ENCODE measurements at regions not wholly inside any gene's neighbourhood (a gene's known extent, or its start where the extent isn't known, plus 50 kb on each side); places are given as distances from the start of the nearest gene placed in this dataset.

- Histone ChIP-seq H2BK120ac (ENCODE audit: low read depth, low read length) (no peak overlapping the region), H3K27me3 (ENCODE audit: control insufficient read depth in 3 of 3, insufficient read depth in 3 of 3, low read depth in 1 of 3, low read length in 3 of 3) (peaks cover 0 to 2% (median 0%) of the 10 kb centered on the region in 3 experiments), H2BK12ac (ENCODE audit: low read length) (no peak overlapping the region), H3K18ac (ENCODE audit: low read length) (no peak overlapping the region), H3K36me3 (replicated peaks in 1 of 2; ENCODE audit: control insufficient read depth in 2 of 2, insufficient read depth in 2 of 2, low read length in 2 of 2) (no peaks in the 10 kb centered on the region), H3K23ac (ENCODE audit: low read depth, low read length, poor library complexity) (no peak overlapping the region), H4K91ac (ENCODE audit: low read depth, low read length, poor library complexity) (no peak overlapping the region), H3K79me1 (ENCODE audit: low read depth, low read length) (no peaks in the 10 kb centered on the region), H3K4me3 (ENCODE audit: low read length in 2 of 2) (no peak overlapping the region), H3K4ac (ENCODE audit: low read length) (no peak overlapping the region), H2AFZ (ENCODE audit: low read length) (no peak overlapping the region), H3K9ac (ENCODE audit: low read depth, low read length, poor library complexity) (no peak overlapping the region), H3K4me1 (ENCODE audit: control insufficient read depth in 2 of 2, insufficient read depth in 1 of 2, low read depth in 1 of 2, low read length in 2 of 2) (peaks cover 0 to 2% of the 10 kb centered on the region in 2 donors), H3K9me3 (replicated peaks in 1 of 2; ENCODE audit: control insufficient read depth in 2 of 2, insufficient read depth in 1 of 2, low read depth in 1 of 2, low read length in 2 of 2) (peaks cover 0 to 2% of the 10 kb centered on the region in 2 donors), H2BK5ac (ENCODE audit: low read length) (no peak overlapping the region), H3K27ac (replicated peaks; ENCODE audit: low read length) (no peak overlapping the region), H2BK15ac (ENCODE audit: low read length) (no peak overlapping the region), H4K8ac (ENCODE audit: low read depth, low read length) (no peak overlapping the region), H3K4me2 (ENCODE audit: insufficient read depth, low read length, poor library complexity, severe bottlenecking) (no peak overlapping the region), H3K14ac (ENCODE audit: low read length) (no peak overlapping the region), H2AK5ac (ENCODE audit: low read depth, low read length) (no peak overlapping the region)
- no CpG with 5 or more reads among the region's 4 CpGs for WGBS, 2 donors (ENCODE audit: extremely low coverage in 2 of 2, insufficient read length in 2 of 2, insufficient replicate concordance in 1 of 2)
- DNase-seq (ENCODE audit: low spot score) = no peak
Measured at GRCh38 chr2:237260686-237261085, 153.3 kb downstream of the COL6A3 start.

GRCh38 chr2:237261327-237261726 is 152.6 kb downstream of the COL6A3 start:
- Histone ChIP-seq H3K4me3 (ENCODE audit: low read length in 2 of 2) (no peak overlapping the region), H3K36me3 (replicated peaks in 1 of 2; ENCODE audit: control insufficient read depth in 2 of 2, insufficient read depth in 2 of 2, low read length in 2 of 2) (no peaks in the 10 kb centered on the region), H3K4me2 (ENCODE audit: insufficient read depth, low read length, poor library complexity, severe bottlenecking) (no peak overlapping the region), H3K27me3 (ENCODE audit: control insufficient read depth in 3 of 3, insufficient read depth in 3 of 3, low read depth in 1 of 3, low read length in 3 of 3) (peaks cover 0 to 2% (median 0%) of the 10 kb centered on the region in 3 experiments), H3K4ac (ENCODE audit: low read length) (no peak overlapping the region), H2BK12ac (ENCODE audit: low read length) (no peak overlapping the region), H2AFZ (ENCODE audit: low read length) (no peak overlapping the region), H3K18ac (ENCODE audit: low read length) (no peak overlapping the region), H2BK5ac (ENCODE audit: low read length) (no peak overlapping the region), H4K8ac (ENCODE audit: low read depth, low read length) (no peak overlapping the region), H4K91ac (ENCODE audit: low read depth, low read length, poor library complexity) (no peak overlapping the region), H3K23ac (ENCODE audit: low read depth, low read length, poor library complexity) (no peak overlapping the region), H3K9ac (ENCODE audit: low read depth, low read length, poor library complexity) (no peak overlapping the region), H2BK120ac (ENCODE audit: low read depth, low read length) (no peak overlapping the region), H2AK5ac (ENCODE audit: low read depth, low read length) (no peak overlapping the region), H3K9me3 (replicated peaks in 1 of 2; ENCODE audit: control insufficient read depth in 2 of 2, insufficient read depth in 1 of 2, low read depth in 1 of 2, low read length in 2 of 2) (no peaks in the 10 kb centered on the region), H3K27ac (replicated peaks; ENCODE audit: low read length) (no peak overlapping the region), H3K14ac (ENCODE audit: low read length) (no peak overlapping the region), H2BK15ac (ENCODE audit: low read length) (no peak overlapping the region), H3K79me1 (ENCODE audit: low read depth, low read length) (no peaks in the 10 kb centered on the region), H3K4me1 (ENCODE audit: control insufficient read depth in 2 of 2, insufficient read depth in 1 of 2, low read depth in 1 of 2, low read length in 2 of 2) (peaks cover 0 to 2% of the 10 kb centered on the region in 2 donors)
- WGBS, 2 donors (ENCODE audit: extremely low coverage in 2 of 2, insufficient read length in 2 of 2, insufficient replicate concordance in 1 of 2) = no CpG with 5 or more reads among the region's 3 CpGs
- DNase-seq (ENCODE audit: low spot score) = no peak

GRCh38 chr2:237262838-237263771 is 150.9 kb downstream of the COL6A3 start:
- Histone ChIP-seq H3K14ac (ENCODE audit: low read length) (no peak overlapping the region), H3K79me1 (ENCODE audit: low read depth, low read length) (no peaks in the 10 kb centered on the region), H3K27ac (replicated peaks; ENCODE audit: low read length) (no peak overlapping the region), H3K4ac (ENCODE audit: low read length) (no peak overlapping the region), H4K8ac (ENCODE audit: low read depth, low read length) (no peak overlapping the region), H3K9ac (ENCODE audit: low read depth, low read length, poor library complexity) (no peak overlapping the region), H2BK5ac (ENCODE audit: low read length) (no peak overlapping the region), H3K18ac (ENCODE audit: low read length) (no peak overlapping the region), H4K91ac (ENCODE audit: low read depth, low read length, poor library complexity) (no peak overlapping the region), H2BK120ac (ENCODE audit: low read depth, low read length) (no peak overlapping the region), H2AK5ac (ENCODE audit: low read depth, low read length) (no peak overlapping the region), H2BK15ac (ENCODE audit: low read length) (no peak overlapping the region), H3K27me3 (ENCODE audit: control insufficient read depth in 3 of 3, insufficient read depth in 3 of 3, low read depth in 1 of 3, low read length in 3 of 3) (peaks cover 0 to 2% (median 0%) of the 10 kb centered on the region in 3 experiments), H3K4me3 (ENCODE audit: low read length in 2 of 2) (no peak overlapping the region), H3K4me2 (ENCODE audit: insufficient read depth, low read length, poor library complexity, severe bottlenecking) (no peak overlapping the region), H3K36me3 (replicated peaks in 1 of 2; ENCODE audit: control insufficient read depth in 2 of 2, insufficient read depth in 2 of 2, low read length in 2 of 2) (no peaks in the 10 kb centered on the region), H3K4me1 (ENCODE audit: control insufficient read depth in 2 of 2, insufficient read depth in 1 of 2, low read depth in 1 of 2, low read length in 2 of 2) (peaks cover 0 to 2% of the 10 kb centered on the region in 2 donors), H3K9me3 (replicated peaks in 1 of 2; ENCODE audit: control insufficient read depth in 2 of 2, insufficient read depth in 1 of 2, low read depth in 1 of 2, low read length in 2 of 2) (no peaks in the 10 kb centered on the region), H2BK12ac (ENCODE audit: low read length) (no peak overlapping the region), H2AFZ (ENCODE audit: low read length) (no peak overlapping the region), H3K23ac (ENCODE audit: low read depth, low read length, poor library complexity) (no peak overlapping the region)
- DNase-seq (ENCODE audit: low spot score) = no peak
- no CpG with 5 or more reads among the region's 10 CpGs for WGBS, 2 donors (ENCODE audit: extremely low coverage in 2 of 2, insufficient read length in 2 of 2, insufficient replicate concordance in 1 of 2)

- no peaks in the 10 kb centered on the region for H3K79me1 ChIP-seq (ENCODE audit: low read depth, low read length)
- H3K27ac ChIP-seq (replicated peaks; ENCODE audit: low read length) = no peak overlapping the region
Measured at GRCh38 chr2:237264480-237265219, 149.3 kb downstream of the COL6A3 start.

More at GRCh38 chr2:237264480-237265219, 149.3 kb downstream of the COL6A3 start:
- no peak for DNase-seq (ENCODE audit: low spot score)
- H2BK120ac ChIP-seq (ENCODE audit: low read depth, low read length) = no peak overlapping the region
- H4K8ac ChIP-seq (ENCODE audit: low read depth, low read length) = no peak overlapping the region
- H3K4me3 ChIP-seq (ENCODE audit: low read length in 2 of 2) = no peak overlapping the region
- no peak overlapping the region for H3K4ac ChIP-seq (ENCODE audit: low read length)
- WGBS, 2 donors (ENCODE audit: extremely low coverage in 2 of 2, insufficient read length in 2 of 2, insufficient replicate concordance in 1 of 2) = no CpG with 5 or more reads among the region's 18 CpGs
- peaks cover 0 to 2% (median 0%) of the 10 kb centered on the region in 3 experiments for H3K27me3 ChIP-seq (ENCODE audit: control insufficient read depth in 3 of 3, insufficient read depth in 3 of 3, low read depth in 1 of 3, low read length in 3 of 3)
- no peak overlapping the region for H2BK5ac ChIP-seq (ENCODE audit: low read length)
- H3K9ac ChIP-seq (ENCODE audit: low read depth, low read length, poor library complexity) = no peak overlapping the region
- no peak overlapping the region for H2AK5ac ChIP-seq (ENCODE audit: low read depth, low read length)
- H2AFZ ChIP-seq (ENCODE audit: low read length) = no peak overlapping the region
- H3K4me2 ChIP-seq (ENCODE audit: insufficient read depth, low read length, poor library complexity, severe bottlenecking) = no peak overlapping the region
- no peak overlapping the region for H3K23ac ChIP-seq (ENCODE audit: low read depth, low read length, poor library complexity)
- H2BK12ac ChIP-seq (ENCODE audit: low read length) = no peak overlapping the region
- no peaks in the 10 kb centered on the region for H3K36me3 ChIP-seq (replicated peaks in 1 of 2; ENCODE audit: control insufficient read depth in 2 of 2, insufficient read depth in 2 of 2, low read length in 2 of 2)
- H3K4me1 ChIP-seq (ENCODE audit: control insufficient read depth in 2 of 2, insufficient read depth in 1 of 2, low read depth in 1 of 2, low read length in 2 of 2) = no peaks in the 10 kb centered on the region
- no peaks in the 10 kb centered on the region for H3K9me3 ChIP-seq (replicated peaks in 1 of 2; ENCODE audit: control insufficient read depth in 2 of 2, insufficient read depth in 1 of 2, low read depth in 1 of 2, low read length in 2 of 2)
- H3K18ac ChIP-seq (ENCODE audit: low read length) = no peak overlapping the region
- H2BK15ac ChIP-seq (ENCODE audit: low read length) = no peak overlapping the region
- H3K14ac ChIP-seq (ENCODE audit: low read length) = no peak overlapping the region
- H4K91ac ChIP-seq (ENCODE audit: low read depth, low read length, poor library complexity) = no peak overlapping the region
